NOMO-1 (cell line): ENCODE measurements at regions not wholly inside any gene's neighbourhood (a gene's known extent, or its start where the extent isn't known, plus 50 kb on each side); places are given as distances from the start of the nearest gene placed in this dataset.

ENCODE experiments used
- DNase-seq, 2 experiments: peaks; one replicate each; lab custom pipeline; 2025; ENCODE audit not compliant: unreplicated experiment in 2 of 2; lab: John Stamatoyannopoulos, UW

GRCh38 chr16:64185954-64186353, 935.9 kb downstream of the CDH11 start:
- DNase-seq: no peak

- no peak for DNase-seq
Measured at GRCh38 chr16:64184156-64184555, 937.7 kb downstream of the CDH11 start.

- no peak for DNase-seq
Measured at GRCh38 chr16:64182985-64183384, 938.9 kb downstream of the CDH11 start.

GRCh38 chr16:64181271-64181925, 940.5 kb downstream of the CDH11 start:
- DNase-seq: no peak

GRCh38 chr16:64180136-64180900, 941.5 kb downstream of the CDH11 start:
- DNase-seq: no peak

GRCh38 chr16:64174327-64174726, 947.5 kb downstream of the CDH11 start:
- no peak for DNase-seq

GRCh38 chr16:64172652-64173051, 949.2 kb downstream of the CDH11 start:
- DNase-seq: no peak

- DNase-seq: no peak
Measured at GRCh38 chr16:64172226-64172625, 949.6 kb downstream of the CDH11 start.

- DNase-seq: no peak
Measured at GRCh38 chr16:64171632-64172031, 950.2 kb downstream of the CDH11 start.

GRCh38 chr16:64168371-64168770, 953.5 kb downstream of the CDH11 start:
- DNase-seq: no peak

- no peak for DNase-seq
Measured at GRCh38 chr16:64167936-64168335, 953.9 kb downstream of the CDH11 start.

- no peak for DNase-seq
Measured at GRCh38 chr16:64165368-64165767, 956.5 kb downstream of the CDH11 start.

GRCh38 chr16:64162613-64163375, 959.1 kb downstream of the CDH11 start:
- DNase-seq: no peak

GRCh38 chr16:64159976-64160375, 961.9 kb downstream of the CDH11 start:
- no peak for DNase-seq

- DNase-seq: no peak
Measured at GRCh38 chr16:64158941-64159588, 962.8 kb downstream of the CDH11 start.

- no peak for DNase-seq
Measured at GRCh38 chr16:64153718-64154117, 968.1 kb downstream of the CDH11 start.

- DNase-seq: no peak
Measured at GRCh38 chr16:64151990-64152767, 969.7 kb downstream of the CDH11 start.

- no peak for DNase-seq
Measured at GRCh38 chr16:64150193-64150592, 971.7 kb downstream of the CDH11 start.

- no peak for DNase-seq
Measured at GRCh38 chr16:64149756-64150155, 972.1 kb downstream of the CDH11 start.

- no peak for DNase-seq
Measured at GRCh38 chr16:64148356-64148755, 973.5 kb downstream of the CDH11 start.
